ENCODE measurements at regions not wholly inside any gene's neighbourhood (a gene's known extent, or its start where the extent isn't known, plus 50 kb on each side); places are given as distances from the start of the nearest gene placed in this dataset.

DNA sequence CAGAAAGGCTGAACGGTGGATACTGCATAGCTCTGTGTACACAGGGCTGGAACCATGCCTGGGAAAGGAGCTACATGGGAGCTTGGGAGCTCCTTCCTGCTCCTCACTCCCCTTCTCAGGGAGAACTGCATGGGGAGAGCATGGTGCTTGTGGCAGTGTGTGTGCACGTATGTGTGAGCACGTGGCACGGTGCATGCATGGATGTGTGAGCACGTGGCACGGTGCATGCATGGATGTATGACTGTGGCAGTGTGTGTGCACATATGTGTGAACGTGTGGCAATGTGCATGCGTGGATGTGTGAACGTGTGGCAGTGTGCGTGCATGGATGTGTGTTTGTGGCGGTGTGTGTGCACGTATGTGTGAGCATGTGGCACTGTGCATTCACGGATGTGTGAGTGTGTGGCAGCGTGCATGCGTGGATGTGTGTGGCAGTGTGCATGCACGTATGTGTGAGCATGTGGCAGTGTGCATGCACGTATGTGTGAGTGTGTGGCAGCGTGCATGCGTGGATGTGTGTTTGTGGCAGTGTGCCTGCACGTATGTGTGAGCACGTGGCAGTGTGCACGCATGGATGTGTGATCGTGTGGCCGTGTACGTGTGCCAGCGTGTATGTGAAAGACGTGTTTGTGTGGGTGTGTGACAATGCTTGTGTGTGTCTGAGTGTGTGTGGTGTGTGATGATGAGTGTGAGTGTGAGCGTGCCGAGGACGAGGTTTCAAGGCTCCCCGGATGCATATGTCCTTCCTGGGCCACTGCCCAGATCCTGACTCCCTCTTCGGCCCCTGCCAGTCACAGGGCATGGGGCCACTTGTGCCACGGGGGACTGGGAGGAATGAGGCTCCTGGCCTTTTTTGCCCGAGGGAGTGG lies 52.4 kb upstream of the JPH3 start:
- ChIA-PET CTCF (interaction anchor here (1.2 to 1.6 kb wide), 3 partner anchors 219 to 224 kb away, joined by 4 to 6 read pairs (median 6); no protein-coding TSS in a partner anchor), POLR2A (no interaction called here)
- no peak for ATAC-seq

DNA sequence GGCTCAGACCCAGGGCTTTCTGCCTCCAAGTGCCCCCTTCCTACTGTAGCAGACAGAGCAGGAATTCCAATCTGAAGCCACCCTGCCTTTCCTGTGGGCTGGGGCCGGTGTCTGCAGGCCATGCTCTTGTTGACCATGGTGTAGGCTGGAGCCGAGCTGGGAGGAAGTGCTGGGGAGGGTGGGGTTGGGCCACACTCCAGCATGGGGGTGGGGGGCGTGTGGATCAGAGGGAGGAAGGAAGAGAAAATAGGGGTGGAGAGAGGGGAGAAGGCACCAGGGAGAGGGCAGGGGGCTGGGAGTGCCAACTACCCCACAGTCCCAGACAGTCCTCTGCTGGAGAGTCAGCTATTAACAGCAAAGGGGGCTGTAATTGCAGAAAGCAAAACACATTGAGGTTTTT lies 54.3 kb upstream of the JPH3 start:
- intact Hi-C loops (cut with micrococcal nuclease; ENCODE audit: unreplicated experiment) (loop anchor here (5.0 kb wide), 1 partner anchor 324 kb away; no protein-coding TSS in a partner anchor), in situ Hi-C loops (cut with MboI) (no loop called here)
- Histone ChIP-seq H3K27ac (ENCODE audit: control insufficient read depth, insufficient read depth) (no peak overlapping the region), H3K9ac (ENCODE audit: control insufficient read depth, insufficient read depth, low read length) (no peak overlapping the region), H3K4me3 (no peak overlapping the region), H3K36me3 (ENCODE audit: control insufficient read depth in 2 of 2, insufficient read depth in 2 of 2, low read length in 1 of 2) (no peaks in the 10 kb centered on the region), H3K27me3 (replicated peaks in 1 of 2; ENCODE audit: control insufficient read depth in 2 of 2, insufficient read depth in 2 of 2, low read length in 1 of 2) (peaks cover 0 to 3% of the 10 kb centered on the region in 2 experiments; a peak in 1 of 4 replicates), H2AFZ (ENCODE audit: control insufficient read depth, low read depth, low read length) (no peak overlapping the region), H3K79me2 (ENCODE audit: control insufficient read depth, insufficient read depth, low read length) (no peaks in the 10 kb centered on the region), H3K4me2 (ENCODE audit: control insufficient read depth, insufficient read depth) (no peak overlapping the region), H3K9me3 (replicated peaks; ENCODE audit: control insufficient read depth, insufficient read depth, low read length) (no peaks in the 10 kb centered on the region; the same call in 2 of the 3 replicates), H3K4me1 (ENCODE audit: control insufficient read depth, insufficient read depth, low read length) (no peaks in the 10 kb centered on the region), H4K20me1 (ENCODE audit: control insufficient read depth, insufficient read depth) (no peaks in the 10 kb centered on the region)
- FAIRE-seq (no peak), ATAC-seq (no peak), DNase-seq (ENCODE audit: low read depth, low spot score) (no peak)
- ChIA-PET RAD21 (ENCODE audit: unreplicated experiment) (no interaction called here), SMC1A (ENCODE audit: uncharacterized antibody, unreplicated experiment) (no interaction called here), CTCF (interaction anchor here (0.8 kb wide), 1 partner anchor 165 kb away, joined by 3 read pairs; no protein-coding TSS in a partner anchor), POLR2A (no interaction called here)
- BruUV-seq (replicated peaks) = no TSS peak
- no CpG with 5 or more reads among the region's 3 CpGs for WGBS (ENCODE audit: insufficient coverage, insufficient replicate concordance, low lambda C conversion rate, missing lambda C conversion rate)
- TF ChIP-seq, protein P1, sequence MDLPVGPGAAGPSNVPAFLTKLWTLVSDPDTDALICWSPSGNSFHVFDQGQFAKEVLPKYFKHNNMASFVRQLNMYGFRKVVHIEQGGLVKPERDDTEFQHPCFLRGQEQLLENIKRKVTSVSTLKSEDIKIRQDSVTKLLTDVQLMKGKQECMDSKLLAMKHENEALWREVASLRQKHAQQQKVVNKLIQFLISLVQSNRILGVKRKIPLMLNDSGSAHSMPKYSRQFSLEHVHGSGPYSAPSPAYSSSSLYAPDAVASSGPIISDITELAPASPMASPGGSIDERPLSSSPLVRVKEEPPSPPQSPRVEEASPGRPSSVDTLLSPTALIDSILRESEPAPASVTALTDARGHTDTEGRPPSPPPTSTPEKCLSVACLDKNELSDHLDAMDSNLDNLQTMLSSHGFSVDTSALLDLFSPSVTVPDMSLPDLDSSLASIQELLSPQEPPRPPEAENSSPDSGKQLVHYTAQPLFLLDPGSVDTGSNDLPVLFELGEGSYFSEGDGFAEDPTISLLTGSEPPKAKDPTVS (IDR thresholded peaks at IDR 0.05; ENCODE audit: low read depth, low read length) = no peak
- TF ChIP-seq, protein P2, sequence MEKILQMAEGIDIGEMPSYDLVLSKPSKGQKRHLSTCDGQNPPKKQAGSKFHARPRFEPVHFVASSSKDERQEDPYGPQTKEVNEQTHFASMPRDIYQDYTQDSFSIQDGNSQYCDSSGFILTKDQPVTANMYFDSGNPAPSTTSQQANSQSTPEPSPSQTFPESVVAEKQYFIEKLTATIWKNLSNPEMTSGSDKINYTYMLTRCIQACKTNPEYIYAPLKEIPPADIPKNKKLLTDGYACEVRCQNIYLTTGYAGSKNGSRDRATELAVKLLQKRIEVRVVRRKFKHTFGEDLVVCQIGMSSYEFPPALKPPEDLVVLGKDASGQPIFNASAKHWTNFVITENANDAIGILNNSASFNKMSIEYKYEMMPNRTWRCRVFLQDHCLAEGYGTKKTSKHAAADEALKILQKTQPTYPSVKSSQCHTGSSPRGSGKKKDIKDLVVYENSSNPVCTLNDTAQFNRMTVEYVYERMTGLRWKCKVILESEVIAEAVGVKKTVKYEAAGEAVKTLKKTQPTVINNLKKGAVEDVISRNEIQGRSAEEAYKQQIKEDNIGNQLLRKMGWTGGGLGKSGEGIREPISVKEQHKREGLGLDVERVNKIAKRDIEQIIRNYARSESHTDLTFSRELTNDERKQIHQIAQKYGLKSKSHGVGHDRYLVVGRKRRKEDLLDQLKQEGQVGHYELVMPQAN (conservative IDR thresholded peaks at IDR 0.05) = no peak
- TF ChIP-seq KLF5 (IDR thresholded peaks at IDR 0.05; ENCODE audit: partially characterized antibody) = no peak
- TF ChIP-seq CREM (IDR thresholded peaks at IDR 0.05; ENCODE audit: low read depth) = no peak
- TF ChIP-seq, protein P3, sequence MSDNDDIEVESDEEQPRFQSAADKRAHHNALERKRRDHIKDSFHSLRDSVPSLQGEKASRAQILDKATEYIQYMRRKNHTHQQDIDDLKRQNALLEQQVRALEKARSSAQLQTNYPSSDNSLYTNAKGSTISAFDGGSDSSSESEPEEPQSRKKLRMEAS (IDR thresholded peaks at IDR 0.05; ENCODE audit: low read depth, low read length) = no peak
- TF ChIP-seq CHD1 (IDR thresholded peaks at IDR 0.05; ENCODE audit: low read depth, low read length) = no peak
- no peak for TF ChIP-seq MTA3 (IDR thresholded peaks at IDR 0.05; ENCODE audit: borderline replicate concordance, low read length)
- no peak for TF ChIP-seq CHD4 (IDR thresholded peaks at IDR 0.05)

More for the DNA sequence above, 52.4 kb upstream of the JPH3 start:
- no peak overlapping the region for H3K4me2 ChIP-seq (ENCODE audit: control insufficient read depth, insufficient read depth)
- DNase-seq (ENCODE audit: low read depth, low spot score) (no peak), FAIRE-seq (no peak)
- H2AFZ ChIP-seq (ENCODE audit: control insufficient read depth, low read depth, low read length) = no peak overlapping the region
- no peaks in the 10 kb centered on the region for H4K20me1 ChIP-seq (ENCODE audit: control insufficient read depth, insufficient read depth)
- H3K27me3 ChIP-seq (replicated peaks in 1 of 2; ENCODE audit: control insufficient read depth in 2 of 2, insufficient read depth in 2 of 2, low read length in 1 of 2) = no peaks in the 10 kb centered on the region
- RAD21 ChIA-PET (ENCODE audit: unreplicated experiment) = no interaction called here
- H3K4me1 ChIP-seq (ENCODE audit: control insufficient read depth, insufficient read depth, low read length) = no peaks in the 10 kb centered on the region
- no peaks in the 10 kb centered on the region for H3K36me3 ChIP-seq (ENCODE audit: control insufficient read depth in 2 of 2, insufficient read depth in 2 of 2, low read length in 1 of 2)
- SMC1A ChIA-PET (ENCODE audit: uncharacterized antibody, unreplicated experiment) = no interaction called here
- 68% methylated on average over 34 of the region's 34 CpGs for WGBS (ENCODE audit: insufficient coverage, insufficient replicate concordance, low lambda C conversion rate, missing lambda C conversion rate)
- in situ Hi-C loops (cut with MboI) (loop anchor here (10.0 kb wide), 1 partner anchor 325 kb away; no protein-coding TSS in a partner anchor), intact Hi-C loops (cut with micrococcal nuclease; ENCODE audit: unreplicated experiment) (loop anchor here (1.0 to 10.0 kb wide), 3 partner anchors 85 to 322 kb away; partner anchors contain the start of gene KLHDC4)
- H3K9me3 ChIP-seq (replicated peaks; ENCODE audit: control insufficient read depth, insufficient read depth, low read length) = no peaks in the 10 kb centered on the region; the same call in 2 of the 3 replicates
- H3K27ac ChIP-seq (ENCODE audit: control insufficient read depth, insufficient read depth) = no peak overlapping the region
- H3K9ac ChIP-seq (ENCODE audit: control insufficient read depth, insufficient read depth, low read length) = no peak overlapping the region
- peak; percentile 45 for TF ChIP-seq NR2C2 (IDR thresholded peaks at IDR 0.05; ENCODE audit: borderline replicate concordance, control insufficient read depth, insufficient read length, low read depth)
- no peak for TF ChIP-seq BRCA1 (IDR thresholded peaks at IDR 0.05; ENCODE audit: low read depth, low read length)
- TF ChIP-seq TCF3 (IDR thresholded peaks at IDR 0.05; ENCODE audit: borderline replicate concordance, insufficient read depth, low read depth, low read length) = 0 out of 2 replicates have a peak, but pooled peaks have one; percentile 31
- TF ChIP-seq, protein P4, sequence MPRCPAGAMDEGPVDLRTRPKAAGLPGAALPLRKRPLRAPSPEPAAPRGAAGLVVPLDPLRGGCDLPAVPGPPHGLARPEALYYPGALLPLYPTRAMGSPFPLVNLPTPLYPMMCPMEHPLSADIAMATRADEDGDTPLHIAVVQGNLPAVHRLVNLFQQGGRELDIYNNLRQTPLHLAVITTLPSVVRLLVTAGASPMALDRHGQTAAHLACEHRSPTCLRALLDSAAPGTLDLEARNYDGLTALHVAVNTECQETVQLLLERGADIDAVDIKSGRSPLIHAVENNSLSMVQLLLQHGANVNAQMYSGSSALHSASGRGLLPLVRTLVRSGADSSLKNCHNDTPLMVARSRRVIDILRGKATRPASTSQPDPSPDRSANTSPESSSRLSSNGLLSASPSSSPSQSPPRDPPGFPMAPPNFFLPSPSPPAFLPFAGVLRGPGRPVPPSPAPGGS (IDR thresholded peaks at IDR 0.05; ENCODE audit: borderline replicate concordance, insufficient read depth, low read depth, low read length, poor library complexity, severe bottlenecking) = peak; percentile 24
- no TSS peak for BruUV-seq (replicated peaks)
- no peak overlapping the region for H3K4me3 ChIP-seq
- H3K79me2 ChIP-seq (ENCODE audit: control insufficient read depth, insufficient read depth, low read length) = no peaks in the 10 kb centered on the region
